GM19395 (cell line): ENCODE measurements at regions not wholly inside any gene's neighbourhood (a gene's known extent, or its start where the extent isn't known, plus 50 kb on each side); places are given as distances from the start of the nearest gene placed in this dataset.
"Not testable (repeated sequence)": the region's sequence is repeated elsewhere in the genome, so short reads cannot be mapped to it uniquely, and the experiment has no call there.

Source experiments
- ATAC-seq: cut with Tn5 transposase; IDR thresholded peaks from one replicate; pipeline ENCODE4 v1.9.1; 2021; ENCODE audit warnings: mild to moderate bottlenecking, moderate library complexity; ENCODE audit not compliant: unreplicated experiment

GRCh38 chr10:45183174-45183573 lies 132.2 kb downstream of the OR13A1 start:
- no peak for ATAC-seq

DNA sequence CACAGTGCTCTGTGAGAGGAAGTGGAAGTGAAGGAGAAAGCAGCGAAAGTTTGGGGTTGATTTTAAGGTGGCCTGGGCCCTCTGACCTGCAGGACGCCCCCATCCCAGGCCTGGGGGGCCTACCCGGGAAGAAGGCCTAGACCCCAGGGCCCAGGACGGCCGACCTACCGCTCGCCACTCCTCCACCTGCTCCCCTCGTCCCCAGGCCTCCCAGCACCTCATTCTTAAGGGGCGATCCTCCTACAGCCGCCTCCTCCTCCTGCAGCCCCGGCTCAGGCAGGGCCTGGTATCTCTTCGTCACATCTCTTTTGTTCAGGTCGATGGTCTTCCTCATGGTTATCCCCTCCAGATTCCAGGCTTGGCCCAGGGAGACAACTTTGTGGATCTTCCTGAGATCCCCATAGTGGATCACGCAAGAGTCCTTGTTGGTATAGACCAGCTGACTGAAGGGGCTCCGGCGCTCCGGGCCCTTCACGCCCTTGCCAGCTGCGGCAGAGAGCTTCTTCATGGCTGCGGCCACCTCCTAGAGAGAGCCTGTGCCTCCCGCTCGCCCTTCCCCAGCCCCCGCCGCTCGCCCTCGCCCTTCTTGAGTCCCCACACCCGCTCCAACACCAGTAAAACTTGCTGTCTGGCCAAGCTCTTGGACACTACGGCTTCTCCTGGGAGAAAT lies 117.5 kb downstream of the OR13A1 start:
- ATAC-seq = no peak

DNA sequence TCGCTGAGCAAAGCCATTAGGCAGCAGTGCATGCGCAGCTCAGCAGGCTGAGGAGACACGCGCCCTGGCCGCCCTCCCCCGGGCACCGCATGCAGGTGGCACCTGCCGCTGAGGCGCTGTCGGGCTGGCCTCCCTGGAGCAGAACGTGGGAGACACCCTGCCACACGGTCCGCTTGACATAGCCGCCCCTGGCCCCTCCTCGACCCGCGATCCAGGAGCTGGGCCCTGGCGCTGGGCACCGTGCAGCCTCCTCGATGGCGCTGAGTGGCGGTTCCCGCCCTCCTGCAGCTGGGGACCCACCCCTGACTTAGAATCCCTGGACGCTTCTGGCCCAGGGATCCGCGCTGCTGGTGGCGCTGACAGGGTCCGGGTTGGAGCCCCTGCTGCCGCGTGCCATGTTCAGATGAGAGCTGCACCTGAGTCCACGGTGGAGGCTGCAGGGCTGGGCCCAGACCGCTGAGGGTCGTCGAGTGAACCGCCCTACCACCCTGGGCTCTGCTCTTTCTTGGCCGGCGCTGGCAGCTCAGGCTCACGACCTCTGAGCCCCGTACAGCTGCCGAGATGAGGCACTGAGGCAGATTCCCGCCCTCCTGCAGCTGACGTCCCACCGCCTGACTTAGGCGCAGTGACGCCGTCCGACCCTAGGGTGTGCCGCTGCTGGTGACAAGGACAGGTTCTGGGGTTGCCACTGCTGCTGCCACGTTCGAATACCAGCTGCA lies 116.8 kb downstream of the OR13A1 start:
- no peak for ATAC-seq

DNA sequence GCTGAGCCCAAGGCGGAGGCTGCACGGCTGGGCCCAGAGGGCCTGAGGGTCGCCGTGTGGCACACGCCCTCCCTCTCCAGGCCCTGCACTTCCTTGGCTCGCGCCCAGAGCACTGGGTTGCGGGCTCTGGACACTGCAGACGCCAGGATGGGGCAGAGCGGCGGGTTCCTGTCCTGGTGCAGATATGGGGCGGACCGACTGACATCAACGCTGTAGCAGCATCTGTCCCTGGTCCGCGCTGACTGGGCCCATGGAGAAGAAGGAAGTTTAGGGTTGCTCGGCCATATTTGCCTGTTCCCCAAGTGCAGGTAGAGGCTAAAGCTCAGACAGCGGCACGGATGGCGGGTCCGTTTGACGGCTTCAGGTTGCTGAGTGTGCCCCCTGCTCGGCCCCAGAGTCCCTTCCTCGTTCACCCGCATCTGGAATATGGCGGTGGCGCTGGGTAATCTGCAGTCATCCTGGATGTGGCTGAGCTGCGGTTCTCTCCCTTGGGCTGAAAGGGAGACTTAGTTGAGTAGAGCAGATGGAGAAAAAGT lies 116.1 kb downstream of the OR13A1 start:
- ATAC-seq = no peak

DNA sequence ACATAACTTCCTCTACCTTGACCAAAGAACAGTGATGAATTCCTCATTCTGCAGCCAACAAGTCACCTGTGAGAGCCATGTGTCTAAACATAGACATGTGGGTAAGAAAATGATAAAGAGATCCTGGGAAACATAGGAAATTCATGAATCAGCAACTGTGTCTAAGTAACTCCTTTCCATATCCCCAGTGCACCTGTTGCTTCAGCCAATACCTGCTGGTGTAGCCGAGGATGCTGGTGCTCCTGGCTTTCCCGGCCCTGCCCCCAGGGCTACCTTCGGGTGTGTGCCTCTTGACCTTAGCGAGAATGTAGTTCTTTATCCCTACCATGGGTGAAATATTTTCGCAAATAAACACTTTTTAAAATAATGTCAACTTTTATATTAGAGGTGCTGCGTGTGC lies 114.1 kb downstream of the OR13A1 start:
- ATAC-seq = no peak

- ATAC-seq = no peak
These were observed 113.2 kb downstream of the OR13A1 start for GRCh38 chr10:45202242-45202641.

DNA sequence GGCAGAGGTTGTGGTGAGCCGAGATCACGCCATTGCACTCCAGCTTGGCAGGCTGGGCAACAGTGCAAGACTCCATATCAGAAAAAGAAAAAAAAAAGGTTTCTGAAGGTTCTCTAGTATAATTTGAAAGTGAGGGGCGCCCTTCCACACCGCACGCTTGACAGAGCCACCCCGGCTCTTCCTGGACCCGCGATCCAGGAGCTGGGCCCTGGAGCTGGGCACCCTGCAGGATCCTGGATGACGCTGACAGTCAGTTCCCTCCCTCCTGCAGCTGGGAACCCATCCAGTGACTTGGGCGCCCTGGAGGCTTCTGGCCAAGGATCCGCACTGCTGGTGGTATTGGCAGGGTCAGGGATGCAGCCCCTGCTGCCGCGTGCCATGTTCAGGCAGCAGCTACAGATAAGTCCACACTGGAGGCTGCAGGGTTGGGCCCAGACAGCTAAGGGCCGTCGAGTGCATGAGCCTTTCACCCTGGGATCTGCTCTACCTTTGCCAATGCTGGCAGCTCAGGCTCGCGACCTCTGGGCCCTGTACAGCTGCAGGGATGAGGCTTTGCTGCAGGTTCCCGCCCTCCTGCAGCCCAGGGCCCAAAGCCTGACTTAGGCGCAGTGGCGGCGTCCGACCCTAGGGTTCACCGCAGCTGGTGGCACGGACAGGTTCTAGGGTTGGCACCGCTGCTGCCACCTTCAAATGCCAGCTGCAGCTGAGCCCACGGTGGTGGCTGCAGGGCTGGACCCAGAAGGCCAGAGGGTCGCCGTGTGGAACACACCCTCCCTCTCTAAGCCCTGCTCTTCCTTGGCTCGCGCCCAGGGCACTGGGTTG lies 110.2 kb downstream of the OR13A1 start:
- ATAC-seq = no peak

DNA sequence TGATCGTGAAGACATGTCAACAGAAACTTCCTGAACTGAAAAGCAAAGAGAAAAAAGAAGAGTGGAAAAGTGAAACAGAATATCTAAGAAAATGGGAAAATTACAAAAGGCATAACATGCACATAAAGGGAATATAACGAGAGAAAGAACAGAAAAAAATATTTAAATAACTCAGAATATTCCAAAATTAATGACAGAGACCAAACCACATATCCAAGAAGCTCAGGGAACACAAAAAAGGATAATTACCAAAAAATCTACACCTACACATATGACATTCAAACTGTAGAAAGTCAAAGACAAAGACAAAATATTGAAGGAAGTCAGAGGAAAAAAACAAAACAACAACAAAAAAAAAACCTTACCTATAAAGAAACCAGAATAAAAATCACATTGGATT lies 105.5 kb downstream of the OR13A1 start:
- ATAC-seq = no peak

GRCh38 chr10:45211576-45211975 lies 103.8 kb downstream of the OR13A1 start:
- ATAC-seq = no peak

GRCh38 chr10:45219416-45219815 lies 96.0 kb downstream of the OR13A1 start:
- no peak for ATAC-seq

- no peak for ATAC-seq
These were observed 94.5 kb downstream of the OR13A1 start for GRCh38 chr10:45220931-45221330.

DNA sequence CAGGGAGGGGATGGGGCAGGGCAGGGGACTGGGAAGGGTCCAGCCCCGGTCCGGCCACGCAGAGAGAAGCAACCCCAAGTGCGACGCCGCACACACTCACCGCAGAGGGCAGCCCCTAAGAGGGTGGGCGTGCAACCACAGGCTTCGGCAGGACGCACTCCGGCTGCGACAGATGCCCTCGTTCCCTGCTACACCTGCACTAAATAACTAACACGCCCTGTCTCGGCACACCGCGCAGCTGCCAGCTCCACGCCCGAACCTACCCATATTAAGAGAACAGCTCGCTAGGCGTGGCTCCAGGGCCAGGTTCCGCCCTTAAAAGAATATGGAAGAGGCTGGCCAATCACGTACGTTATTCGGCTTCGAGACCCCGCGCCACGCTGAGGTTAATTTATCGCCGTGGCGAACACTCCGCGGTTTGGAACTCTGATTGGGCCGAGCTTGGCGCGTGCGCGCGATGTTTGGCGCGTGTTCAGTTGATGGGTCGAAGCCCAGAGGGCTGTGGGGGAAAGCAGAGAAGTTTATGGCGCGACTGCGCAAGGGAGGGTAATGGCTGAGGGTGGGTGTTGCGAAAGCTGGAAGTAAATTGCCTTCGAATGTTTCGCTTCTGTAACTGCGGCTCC lies 91.1 kb downstream of the OR13A1 start:
- no peak for ATAC-seq

DNA sequence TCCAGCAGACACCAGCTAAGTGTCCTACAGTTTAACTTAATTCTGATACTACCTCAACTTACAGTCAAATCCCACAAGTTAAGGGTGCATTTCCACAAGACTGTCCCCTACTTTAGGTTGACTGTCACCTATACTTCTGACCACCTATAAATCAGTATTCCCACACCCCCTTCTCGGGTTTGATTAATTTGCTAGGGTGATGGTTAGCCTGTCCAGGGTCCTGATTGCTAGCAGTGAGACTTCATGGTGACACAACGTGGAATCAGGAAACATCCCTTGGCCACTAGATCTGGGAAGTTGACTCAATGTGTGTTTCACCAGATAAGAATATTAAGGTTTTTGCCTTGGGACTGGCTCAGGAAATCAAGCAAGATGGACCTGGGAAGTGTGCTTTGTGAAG lies 88.4 kb downstream of the OR13A1 start:
- no peak for ATAC-seq

- no peak for ATAC-seq
These were observed 88.0 kb downstream of the OR13A1 start for GRCh38 chr10:45227456-45227855.

DNA sequence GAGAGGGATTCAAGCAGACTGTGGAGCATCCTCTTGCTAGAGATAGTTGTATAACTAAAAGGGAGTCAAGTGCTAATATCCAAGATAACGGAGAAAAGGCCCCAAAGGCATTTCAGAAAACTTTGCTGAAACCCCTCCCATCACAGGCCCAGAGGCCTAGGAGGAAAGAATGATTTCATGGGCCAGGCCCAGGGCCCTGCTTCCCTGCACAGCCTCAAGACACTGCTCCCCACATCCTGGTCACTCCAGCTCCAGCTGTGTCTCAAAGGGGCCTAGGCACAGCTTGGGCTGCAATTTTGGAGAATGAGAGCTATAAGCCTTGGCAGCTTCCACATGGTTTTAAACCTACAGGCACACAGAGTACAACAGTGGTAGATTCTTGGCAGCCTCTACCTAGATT lies 85.6 kb downstream of the OR13A1 start:
- ATAC-seq = no peak

DNA sequence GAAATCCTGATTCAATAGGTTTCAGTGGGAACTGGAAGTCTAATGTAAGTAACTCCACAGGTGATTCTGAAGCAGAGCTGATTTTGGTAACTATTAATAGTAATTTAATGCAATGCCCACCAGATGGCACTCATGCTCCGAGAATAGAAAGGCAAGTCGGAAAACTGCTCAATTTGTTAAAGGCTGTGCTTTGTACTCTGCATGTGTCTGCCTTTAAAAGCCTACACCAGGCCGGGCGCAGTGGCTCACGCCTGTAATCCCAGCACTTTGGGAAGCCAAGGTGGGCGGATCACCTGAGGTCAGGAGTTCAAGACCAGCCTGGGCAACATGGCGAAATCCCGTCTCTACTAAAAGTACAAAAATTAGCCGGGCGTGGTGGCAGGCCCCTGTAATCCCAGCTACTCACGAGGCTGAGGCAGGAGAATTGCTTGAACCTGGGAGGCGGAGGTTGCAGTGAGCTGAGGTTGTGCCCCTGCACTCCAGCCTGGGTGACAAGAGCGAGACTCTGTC lies 80.1 kb downstream of the OR13A1 start:
- not testable (repeated sequence) for ATAC-seq

GRCh38 chr10:45235798-45236220 lies 79.6 kb downstream of the OR13A1 start:
- ATAC-seq = no peak

DNA sequence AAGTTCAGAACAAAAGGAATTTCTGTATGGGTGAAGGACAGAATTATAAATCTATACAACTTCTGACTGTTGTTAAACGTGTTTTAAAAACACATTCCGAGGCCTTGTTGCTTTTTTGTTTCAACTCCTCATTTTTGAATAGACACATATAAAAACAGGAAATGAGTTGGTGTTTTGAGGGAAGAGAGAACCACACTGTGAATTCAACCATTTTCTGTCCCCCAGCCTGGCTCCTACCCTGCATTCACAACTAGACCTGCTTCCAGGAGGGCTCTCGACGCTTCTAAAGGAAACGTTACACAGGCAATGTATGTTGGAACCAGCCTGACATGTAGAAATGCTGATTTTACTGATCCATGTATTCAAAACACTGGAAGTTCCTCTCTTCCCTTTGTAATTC lies 76.5 kb downstream of the OR13A1 start:
- no peak for ATAC-seq

DNA sequence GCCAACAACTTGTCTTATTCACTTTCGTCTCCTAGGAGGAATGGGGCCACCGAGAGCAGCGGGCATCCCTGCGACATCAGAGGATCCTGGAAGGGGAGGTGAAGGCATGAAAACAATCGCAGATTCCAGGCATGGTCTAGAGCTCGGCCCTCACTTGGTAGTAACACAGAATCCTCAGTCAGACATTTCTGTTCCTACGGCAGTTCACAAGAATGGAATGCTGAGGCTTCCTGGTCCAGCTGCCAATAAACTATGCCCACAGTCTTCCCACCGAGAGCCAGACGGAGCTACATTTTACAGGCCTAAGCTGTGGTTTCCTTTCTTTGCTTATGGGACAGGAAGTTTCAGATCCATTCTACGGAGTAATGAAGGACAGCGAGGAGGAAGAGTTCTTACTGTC lies 75.8 kb downstream of the OR13A1 start:
- ATAC-seq = no peak

DNA sequence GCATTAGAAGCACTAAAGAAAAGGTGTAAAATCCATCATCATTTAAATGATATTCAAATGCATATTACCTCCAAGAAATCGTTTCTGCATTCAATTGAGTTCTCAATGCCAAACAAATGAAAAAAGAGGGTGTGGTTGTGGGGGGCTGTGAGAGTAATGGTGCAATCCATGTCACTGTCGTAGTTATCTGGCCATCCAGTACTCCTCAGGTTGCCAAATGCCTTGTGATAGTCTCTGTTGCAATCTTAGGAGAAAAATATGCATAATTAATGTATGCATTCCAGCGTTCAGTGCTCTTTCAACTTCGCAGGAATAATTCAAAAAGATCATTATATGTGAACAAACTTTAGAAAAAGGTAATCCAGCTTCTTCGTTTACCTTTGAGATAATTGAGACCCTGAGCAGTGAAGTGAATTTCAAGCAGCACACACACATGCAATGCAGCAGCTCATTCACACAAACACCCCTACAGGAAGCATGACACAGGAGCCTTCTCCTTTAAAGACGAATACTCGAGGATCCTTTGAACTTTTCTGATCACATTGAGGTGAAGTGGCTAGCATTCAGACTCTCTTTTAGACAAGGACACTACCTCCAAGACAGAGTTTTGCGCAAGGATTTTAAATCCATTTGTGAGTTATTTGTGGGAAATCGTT lies 73.4 kb downstream of the OR13A1 start:
- no peak for ATAC-seq
